VCaP (cell line): ENCODE measurements at regions not wholly inside any gene's neighbourhood (a gene's known extent, or its start where the extent isn't known, plus 50 kb on each side); places are given as distances from the start of the nearest gene placed in this dataset.

Source experiments
- H3K27ac ChIP-seq: fragments of 450-650 bp; 2 replicates; pipeline ENCODE4 v1.5.1; 2017
- CTCF ChIP-seq: fragments of 450-650 bp; conservative IDR thresholded peaks from 2 replicates; pipeline ENCODE4 v1.5.1; 2017; ENCODE audit warnings: mild to moderate bottlenecking, moderate library complexity

- no peak for TF ChIP-seq CTCF
- H3K27ac ChIP-seq = no peak overlapping the region
Observed at GRCh38 chr10:43943119-43943817, 294.6 kb upstream of the ZNF32 start.

GRCh38 chr10:43942096-43942850, 293.6 kb upstream of the ZNF32 start:
- TF ChIP-seq CTCF = no peak
- H3K27ac ChIP-seq = no peak overlapping the region

GRCh38 chr10:43940898-43941837, 292.5 kb upstream of the ZNF32 start:
- no peak for TF ChIP-seq CTCF
- no peak overlapping the region for H3K27ac ChIP-seq

- H3K27ac ChIP-seq = no peak overlapping the region
- TF ChIP-seq CTCF = no peak
Observed at GRCh38 chr10:43939939-43940820, 291.5 kb upstream of the ZNF32 start.

- no peak overlapping the region for H3K27ac ChIP-seq
- no peak for TF ChIP-seq CTCF
Observed at GRCh38 chr10:43939389-43939938, 290.8 kb upstream of the ZNF32 start.

- no peak for TF ChIP-seq CTCF
- no peak overlapping the region for H3K27ac ChIP-seq
Observed at GRCh38 chr10:43938810-43939209, 290.1 kb upstream of the ZNF32 start.
